ENCODE measurements at regions not wholly inside any gene's neighbourhood (a gene's known extent, or its start where the extent isn't known, plus 50 kb on each side); places are given as distances from the start of the nearest gene placed in this dataset.
A peak's percentile ranks its signal among the peaks of the same experiment; 100 is the strongest.

- no peak overlapping the region for H3K23ac ChIP-seq (ENCODE audit: low read length in 2 of 2)
- H3K79me1 ChIP-seq (replicated peaks; ENCODE audit: low read length, poor library complexity, severe bottlenecking): no peaks in the 10 kb centered on the region
- H2AK5ac ChIP-seq (ENCODE audit: low read length, severe bottlenecking): no peak overlapping the region
- no peaks in the 10 kb centered on the region for H3K36me3 ChIP-seq (ENCODE audit: control insufficient read depth in 1 of 2, insufficient read depth in 2 of 2, low read depth in 1 of 2, low read length in 2 of 2)
- H3K27me3 ChIP-seq (ENCODE audit: control insufficient read depth in 1 of 2, insufficient read depth in 1 of 2, low read length in 2 of 2): no peaks in the 10 kb centered on the region
- H3K4me1 ChIP-seq (ENCODE audit: control insufficient read depth, insufficient read depth, low read depth, low read length): no peaks in the 10 kb centered on the region
- no peak overlapping the region for H3K4ac ChIP-seq (ENCODE audit: low read depth in 1 of 2, low read length in 2 of 2)
- no peak overlapping the region for H2BK15ac ChIP-seq (ENCODE audit: low read depth, poor library complexity, severe bottlenecking)
- DNase-seq: no peak
- H2AFZ ChIP-seq (ENCODE audit: low read depth, low read length): no peak overlapping the region
- no peak overlapping the region for H2BK5ac ChIP-seq (ENCODE audit: low read depth, low read length, poor library complexity, severe bottlenecking)
- H4K91ac ChIP-seq (ENCODE audit: low read length): no peak overlapping the region
- no peak overlapping the region for H3K9ac ChIP-seq (ENCODE audit: low read length)
- H3K14ac ChIP-seq (ENCODE audit: low read length in 2 of 2): no peak overlapping the region
- H3K4me3 ChIP-seq (ENCODE audit: insufficient read depth in 1 of 2, low read depth in 1 of 2, low read length in 2 of 2): no peak overlapping the region
- H3K27ac ChIP-seq (ENCODE audit: low read length, poor library complexity, severe bottlenecking): no peak overlapping the region
- no peak overlapping the region for H4K8ac ChIP-seq (ENCODE audit: low read length)
- H2BK120ac ChIP-seq (ENCODE audit: low read depth, low read length): no peak overlapping the region
- whole genome bisulfite sequencing: 77% methylated on average over 3 of the region's 4 CpGs
- H2BK12ac ChIP-seq (ENCODE audit: low read length in 2 of 2): peak overlapping the region in 1 of 2 experiments; percentile 54
- no peak overlapping the region for H3K18ac ChIP-seq (ENCODE audit: low read depth in 1 of 2, low read length in 2 of 2)
- no peak overlapping the region for H3K4me2 ChIP-seq (ENCODE audit: low read length, poor library complexity, severe bottlenecking)
- no peaks in the 10 kb centered on the region for H3K9me3 ChIP-seq (ENCODE audit: control insufficient read depth, low read length)
Measured at GRCh38 chr7:94239661-94240234, 154.9 kb upstream of the COL1A2 start.

DNA sequence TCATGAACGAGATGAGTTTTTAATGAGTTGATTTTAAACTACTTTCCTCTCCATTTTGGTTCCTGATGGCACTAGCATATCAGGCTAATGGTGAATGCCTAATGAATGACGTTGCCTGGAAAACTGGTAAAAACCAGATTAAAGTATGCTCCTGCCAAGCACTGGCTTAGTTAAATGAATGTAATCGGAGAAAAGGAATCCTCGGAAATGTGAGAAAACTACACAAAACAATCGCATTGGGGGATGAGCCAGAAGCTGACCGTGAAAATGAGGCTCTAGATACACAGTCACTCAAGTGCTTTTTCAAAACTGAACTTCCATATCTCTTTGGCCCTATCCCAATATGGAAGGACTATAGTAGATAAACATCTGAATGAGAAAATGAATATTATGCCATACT, 153.8 kb upstream of the COL1A2 start:
- Histone ChIP-seq H3K4ac (ENCODE audit: low read depth in 1 of 2, low read length in 2 of 2) (no peak overlapping the region), H3K4me3 (ENCODE audit: insufficient read depth in 1 of 2, low read depth in 1 of 2, low read length in 2 of 2) (no peak overlapping the region), H3K9me3 (ENCODE audit: control insufficient read depth, low read length) (no peaks in the 10 kb centered on the region), H3K4me1 (ENCODE audit: control insufficient read depth, insufficient read depth, low read depth, low read length) (no peaks in the 10 kb centered on the region), H2BK15ac (ENCODE audit: low read depth, poor library complexity, severe bottlenecking) (no peak overlapping the region), H3K27ac (ENCODE audit: low read length, poor library complexity, severe bottlenecking) (no peak overlapping the region), H2BK5ac (ENCODE audit: low read depth, low read length, poor library complexity, severe bottlenecking) (no peak overlapping the region), H3K14ac (ENCODE audit: low read length in 2 of 2) (no peak overlapping the region), H2BK12ac (ENCODE audit: low read length in 2 of 2) (no peak overlapping the region), H3K9ac (ENCODE audit: low read length) (no peak overlapping the region), H2BK120ac (ENCODE audit: low read depth, low read length) (no peak overlapping the region), H3K79me1 (replicated peaks; ENCODE audit: low read length, poor library complexity, severe bottlenecking) (no peaks in the 10 kb centered on the region), H4K91ac (ENCODE audit: low read length) (no peak overlapping the region), H3K4me2 (ENCODE audit: low read length, poor library complexity, severe bottlenecking) (no peak overlapping the region), H2AK5ac (ENCODE audit: low read length, severe bottlenecking) (no peak overlapping the region), H2AFZ (ENCODE audit: low read depth, low read length) (no peak overlapping the region), H3K23ac (ENCODE audit: low read length in 2 of 2) (no peak overlapping the region), H3K27me3 (ENCODE audit: control insufficient read depth in 1 of 2, insufficient read depth in 1 of 2, low read length in 2 of 2) (no peaks in the 10 kb centered on the region), H3K36me3 (ENCODE audit: control insufficient read depth in 1 of 2, insufficient read depth in 2 of 2, low read depth in 1 of 2, low read length in 2 of 2) (no peaks in the 10 kb centered on the region), H4K8ac (ENCODE audit: low read length) (no peak overlapping the region), H3K18ac (ENCODE audit: low read depth in 1 of 2, low read length in 2 of 2) (no peak overlapping the region)
- no peak for DNase-seq
- WGBS: 97% methylated on average over 6 of the region's 6 CpGs

GRCh38 chr7:94241402-94241925, 153.2 kb upstream of the COL1A2 start:
- Histone ChIP-seq H2BK12ac (ENCODE audit: low read length in 2 of 2) (no peak overlapping the region), H3K4ac (ENCODE audit: low read depth in 1 of 2, low read length in 2 of 2) (no peak overlapping the region), H3K27me3 (ENCODE audit: control insufficient read depth in 1 of 2, insufficient read depth in 1 of 2, low read length in 2 of 2) (no peaks in the 10 kb centered on the region), H3K18ac (ENCODE audit: low read depth in 1 of 2, low read length in 2 of 2) (no peak overlapping the region), H2BK15ac (ENCODE audit: low read depth, poor library complexity, severe bottlenecking) (no peak overlapping the region), H2BK5ac (ENCODE audit: low read depth, low read length, poor library complexity, severe bottlenecking) (no peak overlapping the region), H3K9ac (ENCODE audit: low read length) (no peak overlapping the region), H4K91ac (ENCODE audit: low read length) (no peak overlapping the region), H2BK120ac (ENCODE audit: low read depth, low read length) (no peak overlapping the region), H3K14ac (ENCODE audit: low read length in 2 of 2) (no peak overlapping the region), H3K27ac (ENCODE audit: low read length, poor library complexity, severe bottlenecking) (no peak overlapping the region), H3K36me3 (ENCODE audit: control insufficient read depth in 1 of 2, insufficient read depth in 2 of 2, low read depth in 1 of 2, low read length in 2 of 2) (no peaks in the 10 kb centered on the region), H3K4me2 (ENCODE audit: low read length, poor library complexity, severe bottlenecking) (no peak overlapping the region), H4K8ac (ENCODE audit: low read length) (no peak overlapping the region), H3K79me1 (replicated peaks; ENCODE audit: low read length, poor library complexity, severe bottlenecking) (no peaks in the 10 kb centered on the region), H3K4me1 (ENCODE audit: control insufficient read depth, insufficient read depth, low read depth, low read length) (no peaks in the 10 kb centered on the region), H3K9me3 (ENCODE audit: control insufficient read depth, low read length) (no peaks in the 10 kb centered on the region), H3K23ac (ENCODE audit: low read length in 2 of 2) (no peak overlapping the region), H3K4me3 (ENCODE audit: insufficient read depth in 1 of 2, low read depth in 1 of 2, low read length in 2 of 2) (no peak overlapping the region), H2AK5ac (ENCODE audit: low read length, severe bottlenecking) (no peak overlapping the region), H2AFZ (ENCODE audit: low read depth, low read length) (no peak overlapping the region)
- no peak for DNase-seq
- whole genome bisulfite sequencing: 81% methylated on average over 2 of the region's 3 CpGs

DNA sequence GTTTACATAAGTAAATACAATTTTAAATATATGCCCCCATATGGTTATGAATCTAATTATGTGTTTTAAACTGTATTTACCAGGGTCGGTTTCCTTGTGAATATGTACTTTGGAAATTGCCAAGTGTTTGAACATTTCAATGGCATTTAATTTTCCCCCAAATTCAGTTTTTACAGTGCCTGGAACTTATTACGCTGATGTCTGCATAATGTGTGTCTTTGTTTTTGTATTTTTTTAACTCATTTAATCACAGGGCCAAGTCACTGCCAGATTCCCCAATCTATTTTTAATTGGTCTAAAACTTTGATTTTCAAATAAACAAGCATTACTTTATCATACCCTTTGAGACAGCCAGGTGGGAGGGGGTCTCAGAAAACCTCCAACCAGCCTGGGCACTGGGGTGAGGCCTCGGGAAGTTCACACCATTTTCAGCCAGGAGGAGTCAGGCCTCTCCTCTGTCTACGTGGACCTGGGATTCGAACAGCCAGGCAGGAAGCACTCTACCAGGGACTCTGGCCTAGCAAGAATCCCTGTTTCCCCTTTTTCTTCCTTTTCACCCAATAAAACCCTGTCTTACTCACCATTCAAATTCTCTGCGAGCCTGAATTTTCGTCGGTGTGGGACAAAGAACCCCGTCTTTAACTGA, 151.5 kb upstream of the COL1A2 start:
- Histone ChIP-seq H3K27ac (ENCODE audit: low read length, poor library complexity, severe bottlenecking) (no peak overlapping the region), H2BK5ac (ENCODE audit: low read depth, low read length, poor library complexity, severe bottlenecking) (no peak overlapping the region), H2BK12ac (ENCODE audit: low read length in 2 of 2) (no peak overlapping the region), H3K4me3 (ENCODE audit: insufficient read depth in 1 of 2, low read depth in 1 of 2, low read length in 2 of 2) (no peak overlapping the region), H3K36me3 (ENCODE audit: control insufficient read depth in 1 of 2, insufficient read depth in 2 of 2, low read depth in 1 of 2, low read length in 2 of 2) (no peaks in the 10 kb centered on the region), H2AFZ (ENCODE audit: low read depth, low read length) (no peak overlapping the region), H3K4ac (ENCODE audit: low read depth in 1 of 2, low read length in 2 of 2) (no peak overlapping the region), H3K27me3 (ENCODE audit: control insufficient read depth in 1 of 2, insufficient read depth in 1 of 2, low read length in 2 of 2) (no peaks in the 10 kb centered on the region), H3K23ac (ENCODE audit: low read length in 2 of 2) (no peak overlapping the region), H2BK120ac (ENCODE audit: low read depth, low read length) (no peak overlapping the region), H4K91ac (ENCODE audit: low read length) (no peak overlapping the region), H2BK15ac (ENCODE audit: low read depth, poor library complexity, severe bottlenecking) (no peak overlapping the region), H3K9me3 (ENCODE audit: control insufficient read depth, low read length) (no peaks in the 10 kb centered on the region), H2AK5ac (ENCODE audit: low read length, severe bottlenecking) (no peak overlapping the region), H3K18ac (ENCODE audit: low read depth in 1 of 2, low read length in 2 of 2) (no peak overlapping the region), H4K8ac (ENCODE audit: low read length) (no peak overlapping the region), H3K4me2 (ENCODE audit: low read length, poor library complexity, severe bottlenecking) (no peak overlapping the region), H3K9ac (ENCODE audit: low read length) (no peak overlapping the region), H3K14ac (ENCODE audit: low read length in 2 of 2) (peak overlapping the region in 1 of 2 experiments; percentile 86), H3K79me1 (replicated peaks; ENCODE audit: low read length, poor library complexity, severe bottlenecking) (no peaks in the 10 kb centered on the region), H3K4me1 (ENCODE audit: control insufficient read depth, insufficient read depth, low read depth, low read length) (no peaks in the 10 kb centered on the region)
- WGBS: 92% methylated on average over 8 of the region's 9 CpGs
- no peak for DNase-seq

All from mesenchymal stem cell (in vitro differentiated cells and primary cell).